Neural cell (in vitro differentiated cells): ENCODE measurements at regions not wholly inside any gene's neighbourhood (a gene's known extent, or its start where the extent isn't known, plus 50 kb on each side); places are given as distances from the start of the nearest gene placed in this dataset.

Source experiments
- EP300 ChIP-seq: fragments of 450-650 bp; conservative IDR thresholded peaks from 2 replicates; pipeline ENCODE4 v1.6.1; 2014; ENCODE audit warnings: antibody characterized with exemption, mild to moderate bottlenecking, moderate library complexity; ENCODE audit not compliant: poor library complexity, severe bottlenecking
- EZH2 ChIP-seq: fragments of 200-600, 300-800 bp; shearing (Covaris generic), sonication (generic); IDR thresholded peaks from 2 replicates; pipeline ENCODE4 v1.6.1; 2014; ENCODE audit warnings: antibody characterized with exemption, low read length, borderline replicate concordance, mild to moderate bottlenecking; ENCODE audit not compliant: insufficient read depth, poor library complexity, severe bottlenecking
- MXI1 ChIP-seq: fragments of 450-650 bp; conservative IDR thresholded peaks from 2 replicates; pipeline ENCODE4 v1.6.1; 2014; ENCODE audit warnings: antibody characterized with exemption, mild to moderate bottlenecking; ENCODE audit not compliant: poor library complexity, severe bottlenecking
- POLR2AphosphoS5 ChIP-seq: IDR thresholded peaks from 2 replicates; pipeline ENCODE4 v1.6.1; 2012
- SMC3 ChIP-seq: fragments of 450-650 bp; conservative IDR thresholded peaks from 2 replicates; pipeline ENCODE4 v1.6.1; 2014; ENCODE audit warnings: antibody characterized with exemption, mild to moderate bottlenecking, moderate library complexity; ENCODE audit not compliant: poor library complexity
- TAF1 ChIP-seq: IDR thresholded peaks from 2 replicates; pipeline ENCODE4 v1.6.1; 2012; ENCODE audit warnings: low read depth
- TF ChIP-seq, protein P1 (sequence below): fragments of 450-650 bp; IDR thresholded peaks from 2 replicates; pipeline ENCODE4 v1.5.1; 2014; ENCODE audit warnings: antibody characterized with exemption, mild to moderate bottlenecking, moderate library complexity; ENCODE audit not compliant: poor library complexity, severe bottlenecking
- TF ChIP-seq, protein P2 (sequence below): IDR thresholded peaks from 2 replicates; pipeline ENCODE4 v1.6.1; 2012; ENCODE audit warnings: borderline replicate concordance

DNA sequence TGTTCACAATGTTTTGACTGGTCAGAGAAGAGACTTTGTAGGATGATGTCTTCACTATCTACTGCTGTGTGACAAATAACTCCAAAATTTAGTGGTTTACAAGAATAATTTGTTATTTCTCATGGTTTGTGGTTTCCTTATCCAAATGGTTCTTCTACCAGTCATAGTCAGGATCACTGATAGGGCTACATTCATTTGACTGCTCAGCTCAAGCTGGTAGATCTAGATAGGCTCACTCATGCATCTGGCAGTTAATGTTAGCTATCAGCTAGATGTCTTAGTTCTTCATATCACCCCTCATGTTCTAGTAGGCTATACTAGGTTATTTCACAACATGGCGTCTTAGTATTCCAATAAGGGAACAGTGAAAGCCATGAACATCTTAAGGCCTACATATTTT lies 131.0 kb downstream of the ID4 start:
- TF ChIP-seq, protein P1, sequence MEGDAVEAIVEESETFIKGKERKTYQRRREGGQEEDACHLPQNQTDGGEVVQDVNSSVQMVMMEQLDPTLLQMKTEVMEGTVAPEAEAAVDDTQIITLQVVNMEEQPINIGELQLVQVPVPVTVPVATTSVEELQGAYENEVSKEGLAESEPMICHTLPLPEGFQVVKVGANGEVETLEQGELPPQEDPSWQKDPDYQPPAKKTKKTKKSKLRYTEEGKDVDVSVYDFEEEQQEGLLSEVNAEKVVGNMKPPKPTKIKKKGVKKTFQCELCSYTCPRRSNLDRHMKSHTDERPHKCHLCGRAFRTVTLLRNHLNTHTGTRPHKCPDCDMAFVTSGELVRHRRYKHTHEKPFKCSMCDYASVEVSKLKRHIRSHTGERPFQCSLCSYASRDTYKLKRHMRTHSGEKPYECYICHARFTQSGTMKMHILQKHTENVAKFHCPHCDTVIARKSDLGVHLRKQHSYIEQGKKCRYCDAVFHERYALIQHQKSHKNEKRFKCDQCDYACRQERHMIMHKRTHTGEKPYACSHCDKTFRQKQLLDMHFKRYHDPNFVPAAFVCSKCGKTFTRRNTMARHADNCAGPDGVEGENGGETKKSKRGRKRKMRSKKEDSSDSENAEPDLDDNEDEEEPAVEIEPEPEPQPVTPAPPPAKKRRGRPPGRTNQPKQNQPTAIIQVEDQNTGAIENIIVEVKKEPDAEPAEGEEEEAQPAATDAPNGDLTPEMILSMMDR: no peak
- TF ChIP-seq TAF1: no peak
- TF ChIP-seq, protein P2, sequence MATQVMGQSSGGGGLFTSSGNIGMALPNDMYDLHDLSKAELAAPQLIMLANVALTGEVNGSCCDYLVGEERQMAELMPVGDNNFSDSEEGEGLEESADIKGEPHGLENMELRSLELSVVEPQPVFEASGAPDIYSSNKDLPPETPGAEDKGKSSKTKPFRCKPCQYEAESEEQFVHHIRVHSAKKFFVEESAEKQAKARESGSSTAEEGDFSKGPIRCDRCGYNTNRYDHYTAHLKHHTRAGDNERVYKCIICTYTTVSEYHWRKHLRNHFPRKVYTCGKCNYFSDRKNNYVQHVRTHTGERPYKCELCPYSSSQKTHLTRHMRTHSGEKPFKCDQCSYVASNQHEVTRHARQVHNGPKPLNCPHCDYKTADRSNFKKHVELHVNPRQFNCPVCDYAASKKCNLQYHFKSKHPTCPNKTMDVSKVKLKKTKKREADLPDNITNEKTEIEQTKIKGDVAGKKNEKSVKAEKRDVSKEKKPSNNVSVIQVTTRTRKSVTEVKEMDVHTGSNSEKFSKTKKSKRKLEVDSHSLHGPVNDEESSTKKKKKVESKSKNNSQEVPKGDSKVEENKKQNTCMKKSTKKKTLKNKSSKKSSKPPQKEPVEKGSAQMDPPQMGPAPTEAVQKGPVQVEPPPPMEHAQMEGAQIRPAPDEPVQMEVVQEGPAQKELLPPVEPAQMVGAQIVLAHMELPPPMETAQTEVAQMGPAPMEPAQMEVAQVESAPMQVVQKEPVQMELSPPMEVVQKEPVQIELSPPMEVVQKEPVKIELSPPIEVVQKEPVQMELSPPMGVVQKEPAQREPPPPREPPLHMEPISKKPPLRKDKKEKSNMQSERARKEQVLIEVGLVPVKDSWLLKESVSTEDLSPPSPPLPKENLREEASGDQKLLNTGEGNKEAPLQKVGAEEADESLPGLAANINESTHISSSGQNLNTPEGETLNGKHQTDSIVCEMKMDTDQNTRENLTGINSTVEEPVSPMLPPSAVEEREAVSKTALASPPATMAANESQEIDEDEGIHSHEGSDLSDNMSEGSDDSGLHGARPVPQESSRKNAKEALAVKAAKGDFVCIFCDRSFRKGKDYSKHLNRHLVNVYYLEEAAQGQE: no peak
- TF ChIP-seq EP300: no peak
- no peak for TF ChIP-seq POLR2AphosphoS5
- TF ChIP-seq EZH2: no peak
- TF ChIP-seq MXI1: no peak
- no peak for TF ChIP-seq SMC3
